SU-DHL-6 (cell line): ENCODE measurements at regions not wholly inside any gene's neighbourhood (a gene's known extent, or its start where the extent isn't known, plus 50 kb on each side); places are given as distances from the start of the nearest gene placed in this dataset.

Experiments used
- H2AFZ ChIP-seq: fragments of 200-600 bp; sonication (generic); 2 replicates; pipeline ENCODE4 v1.6.1; 2014; ENCODE audit warnings: low read depth, mild to moderate bottlenecking, moderate library complexity, mixed read lengths, antibody characterized with exemption, low read length; ENCODE audit not compliant: severe bottlenecking
- H3F3A ChIP-seq: fragments of 200-600 bp; shearing (Covaris generic); 2 replicates; pipeline ENCODE4 v1.6.0; 2016; ENCODE audit warnings: antibody characterized with exemption, mild to moderate bottlenecking; ENCODE audit not compliant: insufficient read depth
- H3K27ac ChIP-seq: fragments of 200-600 bp; sonication (generic); 2 replicates; pipeline ENCODE4 v1.5.1; 2016; ENCODE audit warnings: low read depth, mild to moderate bottlenecking, low read length, moderate library complexity, mixed read lengths
- H3K27me3 ChIP-seq: fragments of 200-600 bp; sonication (generic), shearing (Covaris generic); 2 replicates; pipeline ENCODE4 v1.6.0; 2014; ENCODE audit warnings: mild to moderate bottlenecking, low read length
- H3K36me3 ChIP-seq: fragments of 200-600 bp; sonication (generic); 2 replicates; pipeline ENCODE4 v1.6.1; 2014; ENCODE audit warnings: mild to moderate bottlenecking, low read length, mixed read lengths
- H3K4me2 ChIP-seq: fragments of 300-600, 200-600 bp; shearing (Covaris generic), sonication (generic); 2 replicates; pipeline ENCODE4 v1.6.0; 2014; ENCODE audit warnings: low read length, low read depth, mild to moderate bottlenecking; ENCODE audit not compliant: poor library complexity, severe bottlenecking
- H3K4me3 ChIP-seq: fragments of 200-600 bp; sonication (generic); 2 replicates; pipeline ENCODE4 v1.5.1; 2014; ENCODE audit warnings: antibody characterized with exemption, low read length, mild to moderate bottlenecking, mixed read lengths; ENCODE audit not compliant: insufficient read depth, poor library complexity, severe bottlenecking
- H3K79me2 ChIP-seq: fragments of 200-600 bp; sonication (generic); 2 replicates; pipeline ENCODE4 v1.6.1; 2014; ENCODE audit warnings: mild to moderate bottlenecking, low read length, moderate library complexity; ENCODE audit not compliant: insufficient read depth
- H3K9ac ChIP-seq: fragments of 200-600 bp; sonication (generic); 2 replicates; pipeline ENCODE4 v1.7.0; 2014; ENCODE audit warnings: mild to moderate bottlenecking, low read length
- H3K9me2 ChIP-seq: fragments of 200-600 bp; sonication (generic); replicated peaks from 2 replicates; pipeline ENCODE4 v1.6.1; 2014; ENCODE audit warnings: low read length; ENCODE audit not compliant: insufficient read depth
- H3K9me3 ChIP-seq: fragments of 200-600 bp; sonication (generic); 2 replicates; pipeline ENCODE4 v1.6.1; 2014; ENCODE audit warnings: low read length, mixed read lengths; ENCODE audit not compliant: insufficient read depth
- H4K20me1 ChIP-seq: fragments of 200-600 bp; sonication (generic); 2 replicates; pipeline ENCODE4 v1.6.1; 2014; ENCODE audit warnings: low read depth, mild to moderate bottlenecking, antibody characterized with exemption, low read length, moderate library complexity, mixed read lengths
- EZH2phosphoT487 ChIP-seq: fragments of 200-600 bp; sonication (generic), shearing (Covaris generic); conservative IDR thresholded peaks from 2 replicates; pipeline ENCODE4 v1.6.1; 2018; ENCODE audit warnings: mild to moderate bottlenecking, antibody characterized with exemption, low read length, moderate library complexity, mixed read lengths
- TF ChIP-seq, protein P1 (sequence below): fragments of 200-600 bp; sonication (generic); IDR thresholded peaks from one replicate; pipeline ENCODE4 v1.5.1; 2017; ENCODE audit warnings: antibody characterized with exemption, mild to moderate bottlenecking, low read length, moderate library complexity; ENCODE audit not compliant: insufficient read depth, poor library complexity, severe bottlenecking

GRCh38 chr4:160284516-160284915 lies 1181.6 kb downstream of the RAPGEF2 start:
- TF ChIP-seq, protein P1, sequence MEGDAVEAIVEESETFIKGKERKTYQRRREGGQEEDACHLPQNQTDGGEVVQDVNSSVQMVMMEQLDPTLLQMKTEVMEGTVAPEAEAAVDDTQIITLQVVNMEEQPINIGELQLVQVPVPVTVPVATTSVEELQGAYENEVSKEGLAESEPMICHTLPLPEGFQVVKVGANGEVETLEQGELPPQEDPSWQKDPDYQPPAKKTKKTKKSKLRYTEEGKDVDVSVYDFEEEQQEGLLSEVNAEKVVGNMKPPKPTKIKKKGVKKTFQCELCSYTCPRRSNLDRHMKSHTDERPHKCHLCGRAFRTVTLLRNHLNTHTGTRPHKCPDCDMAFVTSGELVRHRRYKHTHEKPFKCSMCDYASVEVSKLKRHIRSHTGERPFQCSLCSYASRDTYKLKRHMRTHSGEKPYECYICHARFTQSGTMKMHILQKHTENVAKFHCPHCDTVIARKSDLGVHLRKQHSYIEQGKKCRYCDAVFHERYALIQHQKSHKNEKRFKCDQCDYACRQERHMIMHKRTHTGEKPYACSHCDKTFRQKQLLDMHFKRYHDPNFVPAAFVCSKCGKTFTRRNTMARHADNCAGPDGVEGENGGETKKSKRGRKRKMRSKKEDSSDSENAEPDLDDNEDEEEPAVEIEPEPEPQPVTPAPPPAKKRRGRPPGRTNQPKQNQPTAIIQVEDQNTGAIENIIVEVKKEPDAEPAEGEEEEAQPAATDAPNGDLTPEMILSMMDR: no peak
- no peak for TF ChIP-seq EZH2phosphoT487

GRCh38 chr4:160286051-160286450 lies 1183.2 kb downstream of the RAPGEF2 start:
- Histone ChIP-seq H3K4me2 (no peak overlapping the region), H3K4me3 (no peak overlapping the region), H3K79me2 (no peaks in the 10 kb centered on the region), H3F3A (no peaks in the 10 kb centered on the region), H4K20me1 (no peaks in the 10 kb centered on the region), H2AFZ (no peak overlapping the region), H3K36me3 (no peaks in the 10 kb centered on the region), H3K27ac (no peak overlapping the region), H3K27me3 (no peaks in the 10 kb centered on the region), H3K9me3 (no peaks in the 10 kb centered on the region), H3K9me2 (no peaks in the 10 kb centered on the region), H3K9ac (no peak overlapping the region)
- no peak for TF ChIP-seq EZH2phosphoT487
- TF ChIP-seq, protein P1: no peak

More at GRCh38 chr4:160284516-160284915, 1181.6 kb downstream of the RAPGEF2 start:
- H3K9me2 ChIP-seq: no peaks in the 10 kb centered on the region
- H2AFZ ChIP-seq: no peak overlapping the region
- H3K79me2 ChIP-seq: no peaks in the 10 kb centered on the region
- H3K9me3 ChIP-seq: no peaks in the 10 kb centered on the region
- H3K27me3 ChIP-seq: no peaks in the 10 kb centered on the region
- no peak overlapping the region for H3K4me3 ChIP-seq
- H3K36me3 ChIP-seq: no peaks in the 10 kb centered on the region
- H4K20me1 ChIP-seq: no peaks in the 10 kb centered on the region
- H3K9ac ChIP-seq: no peak overlapping the region
- no peak overlapping the region for H3K4me2 ChIP-seq
- H3F3A ChIP-seq: no peaks in the 10 kb centered on the region
- H3K27ac ChIP-seq: no peak overlapping the region

GRCh38 chr4:160296476-160296875 lies 1193.6 kb downstream of the RAPGEF2 start:
- Histone ChIP-seq H2AFZ (no peak overlapping the region), H3K27me3 (no peaks in the 10 kb centered on the region), H3K27ac (no peak overlapping the region), H3K4me3 (no peak overlapping the region), H3K4me2 (no peak overlapping the region), H4K20me1 (no peaks in the 10 kb centered on the region), H3K9ac (no peak overlapping the region), H3K36me3 (no peaks in the 10 kb centered on the region), H3F3A (no peaks in the 10 kb centered on the region), H3K9me2 (no peaks in the 10 kb centered on the region), H3K9me3 (no peaks in the 10 kb centered on the region), H3K79me2 (no peaks in the 10 kb centered on the region)
- no peak for TF ChIP-seq EZH2phosphoT487
- TF ChIP-seq, protein P1: no peak

DNA sequence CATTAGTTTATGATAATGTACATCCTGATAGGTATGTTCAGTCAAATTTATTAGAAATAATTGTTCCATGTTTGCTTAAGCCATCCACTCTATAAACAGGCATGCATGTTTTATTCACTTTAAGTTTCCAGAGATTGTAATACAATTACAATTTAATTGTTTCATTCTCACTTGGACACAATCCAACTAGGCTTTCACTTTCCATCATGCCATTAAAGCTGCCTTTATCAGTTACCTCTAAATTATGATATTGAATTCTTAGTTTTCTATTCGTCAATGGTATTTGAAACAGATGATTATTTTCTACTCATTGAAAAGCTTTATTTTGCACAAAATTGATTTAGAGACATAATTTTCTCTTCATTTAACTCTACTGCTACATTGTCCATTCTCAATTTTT lies 1196.3 kb downstream of the RAPGEF2 start:
- Histone ChIP-seq H3K27me3 (no peaks in the 10 kb centered on the region), H3K9ac (no peak overlapping the region), H3K27ac (no peak overlapping the region), H3K36me3 (no peaks in the 10 kb centered on the region), H2AFZ (no peak overlapping the region), H3K79me2 (no peaks in the 10 kb centered on the region), H4K20me1 (no peaks in the 10 kb centered on the region), H3K9me2 (no peaks in the 10 kb centered on the region), H3K9me3 (no peaks in the 10 kb centered on the region), H3K4me3 (no peak overlapping the region), H3K4me2 (no peak overlapping the region), H3F3A (no peaks in the 10 kb centered on the region)
- no peak for TF ChIP-seq EZH2phosphoT487
- TF ChIP-seq, protein P1: no peak
